Osteocyte (in vitro differentiated cells): ENCODE measurements at regions not wholly inside any gene's neighbourhood (a gene's known extent, or its start where the extent isn't known, plus 50 kb on each side); places are given as distances from the start of the nearest gene placed in this dataset.

Experiments used
- DNase-seq: peaks from one replicate; pipeline ENCODE4 v3.0.0; 2021; ENCODE audit warnings: mixed read lengths; ENCODE audit not compliant: unreplicated experiment; ENCODE audit errors: extremely low spot score
- H3K27ac Mint-ChIP-seq: one replicate; pipeline ENCODE4 v1.8.0; 2021; ENCODE audit warnings: mild to moderate bottlenecking, mixed read lengths; ENCODE audit not compliant: unreplicated experiment
- H3K27me3 Mint-ChIP-seq: one replicate; pipeline ENCODE4 v1.8.0; 2021; ENCODE audit warnings: mixed read lengths; ENCODE audit not compliant: unreplicated experiment
- H3K36me3 Mint-ChIP-seq: one replicate; pipeline ENCODE4 v1.8.0; 2021; ENCODE audit warnings: mixed read lengths; ENCODE audit not compliant: unreplicated experiment
- H3K4me1 Mint-ChIP-seq: one replicate; pipeline ENCODE4 v1.8.0; 2021; ENCODE audit warnings: mixed read lengths; ENCODE audit not compliant: unreplicated experiment
- H3K4me3 Mint-ChIP-seq: one replicate; pipeline ENCODE4 v1.8.0; 2021; ENCODE audit warnings: mild to moderate bottlenecking, moderate library complexity, mixed read lengths; ENCODE audit not compliant: unreplicated experiment
- H3K9me3 Mint-ChIP-seq: one replicate; pipeline ENCODE4 v1.8.0; 2021; ENCODE audit warnings: mixed read lengths; ENCODE audit not compliant: unreplicated experiment
- CTCF ChIP-seq: fragments of 200-600 bp; sonication (generic); IDR thresholded peaks from 2 replicates; pipeline ENCODE4 v1.5.0; 2021; ENCODE audit warnings: antibody characterized with exemption, mild to moderate bottlenecking, moderate library complexity

DNA sequence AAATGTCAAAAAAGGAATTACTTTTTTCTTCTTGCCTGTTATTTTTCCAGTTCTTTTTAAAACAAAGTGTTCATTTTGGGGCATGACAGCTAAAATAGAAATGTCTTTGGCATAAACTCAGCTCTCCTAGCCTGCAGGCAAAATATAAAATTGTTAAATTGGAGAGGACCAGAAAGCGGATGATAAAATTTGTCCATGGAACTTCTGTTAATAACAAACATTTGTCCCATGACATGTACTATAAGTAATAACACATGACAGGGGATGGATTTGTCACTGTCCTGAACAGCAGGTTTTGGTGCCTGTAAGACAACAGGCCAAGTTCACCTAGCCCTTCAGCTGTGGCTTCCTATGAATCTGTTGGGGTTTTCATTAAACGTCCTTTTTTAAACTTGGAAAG lies 184.0 kb upstream of the TTC29 start:
- Mint-ChIP-seq H3K27ac (peak overlapping the region; percentile 91), H3K27me3 (no peaks in the 10 kb centered on the region)

GRCh38 chr4:147134536-147135210 lies 189.0 kb upstream of the TTC29 start:
- no peak for TF ChIP-seq CTCF
- DNase-seq, result no peak
- Mint-ChIP-seq H3K4me1 (peaks cover 74% of the 10 kb centered on the region), H3K36me3 (no peaks in the 10 kb centered on the region), H3K9me3 (no peaks in the 10 kb centered on the region), H3K4me3 (no peak overlapping the region), H3K27me3 (no peaks in the 10 kb centered on the region), H3K27ac (peak overlapping the region; percentile 93)

More for the DNA sequence above, 184.0 kb upstream of the TTC29 start:
- no peak for DNase-seq
- Mint-ChIP-seq H3K4me1 (peaks cover 59% of the 10 kb centered on the region), H3K9me3 (peaks cover 13% of the 10 kb centered on the region), H3K36me3 (peaks cover 4% of the 10 kb centered on the region), H3K4me3 (no peak overlapping the region)
- no peak for TF ChIP-seq CTCF

- no peak for DNase-seq
- Mint-ChIP-seq H3K27me3 (no peaks in the 10 kb centered on the region), H3K4me1 (peaks cover 63% of the 10 kb centered on the region), H3K27ac (peak overlapping the region; percentile 93), H3K4me3 (no peak overlapping the region), H3K36me3 (no peaks in the 10 kb centered on the region), H3K9me3 (no peaks in the 10 kb centered on the region)
- TF ChIP-seq CTCF, result no peak
Observed at GRCh38 chr4:147136310-147136709, 190.6 kb upstream of the TTC29 start.

DNA sequence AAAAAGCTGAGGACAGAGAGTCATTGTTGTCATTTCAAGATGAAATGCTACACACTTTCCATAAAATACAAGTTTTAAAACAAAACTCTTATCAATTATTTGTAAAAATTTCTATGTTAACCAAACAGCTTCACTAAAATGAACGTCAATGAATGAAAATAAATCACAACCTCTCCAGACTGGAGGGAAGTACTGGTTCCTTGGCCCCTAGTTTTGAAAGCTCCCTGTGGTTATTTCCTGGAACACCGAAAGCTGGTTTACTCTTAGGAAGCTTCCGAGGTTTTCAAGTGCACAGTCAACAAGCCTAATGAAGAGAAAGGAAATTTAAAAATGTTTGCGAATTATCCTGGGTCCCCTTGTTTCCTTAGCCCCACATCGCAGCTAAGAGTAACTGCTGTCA lies 191.1 kb upstream of the TTC29 start:
- TF ChIP-seq CTCF, result no peak
- DNase-seq, result no peak
- H3K9me3 Mint-ChIP-seq, result no peaks in the 10 kb centered on the region
- H3K27me3 Mint-ChIP-seq, result no peaks in the 10 kb centered on the region
- peaks cover 63% of the 10 kb centered on the region for H3K4me1 Mint-ChIP-seq
- no peak overlapping the region for H3K4me3 Mint-ChIP-seq
- H3K27ac Mint-ChIP-seq, result peak overlapping the region; percentile 93
- H3K36me3 Mint-ChIP-seq, result no peaks in the 10 kb centered on the region

GRCh38 chr4:147137280-147137679 lies 191.6 kb upstream of the TTC29 start:
- Mint-ChIP-seq H3K4me1 (peaks cover 63% of the 10 kb centered on the region), H3K27ac (peak overlapping the region; percentile 93), H3K9me3 (no peaks in the 10 kb centered on the region), H3K4me3 (no peak overlapping the region), H3K36me3 (no peaks in the 10 kb centered on the region), H3K27me3 (no peaks in the 10 kb centered on the region)
- no peak for DNase-seq
- no peak for TF ChIP-seq CTCF
